IMR-90 (cell line): ENCODE measurements at regions not wholly inside any gene's neighbourhood (a gene's known extent, or its start where the extent isn't known, plus 50 kb on each side); places are given as distances from the start of the nearest gene placed in this dataset.

Experiments used
- MAZ ChIP-seq: IDR thresholded peaks from 2 replicates; pipeline ENCODE4 v1.6.1; 2012; ENCODE audit warnings: low read depth, mild to moderate bottlenecking, low read length, improper control_type of control experiment, moderate library complexity, borderline replicate concordance
- MXI1 ChIP-seq: IDR thresholded peaks from 2 replicates; pipeline ENCODE4 v1.6.1; 2012; ENCODE audit warnings: low read depth, mild to moderate bottlenecking, low read length, moderate library complexity, borderline replicate concordance
- POLR2A ChIP-seq: IDR thresholded peaks from 2 replicates; pipeline ENCODE4 v1.6.1; 2012; ENCODE audit warnings: mild to moderate bottlenecking, low read depth, low read length
- RAD21 ChIP-seq: IDR thresholded peaks from 2 replicates; pipeline ENCODE4 v1.6.1; 2012; ENCODE audit warnings: low read length, improper control_type of control experiment
- RFX5 ChIP-seq: IDR thresholded peaks from 2 replicates; pipeline ENCODE4 v1.8.0; 2012; ENCODE audit warnings: low read depth, mild to moderate bottlenecking, low read length, moderate library complexity
- SMC3 ChIP-seq: fragments of 150-350 bp; IDR thresholded peaks from 2 replicates; pipeline ENCODE4 v1.6.1; 2016; ENCODE audit warnings: low read depth, mild to moderate bottlenecking, antibody characterized with exemption, low read length, moderate library complexity
- TF ChIP-seq, protein P1 (sequence below): conservative IDR thresholded peaks from 2 replicates; pipeline ENCODE4 v1.5.1; 2012; ENCODE audit warnings: mild to moderate bottlenecking, low read depth, low read length, improper control_type of control experiment
- TF ChIP-seq, protein P2 (sequence below): fragments of 150-350 bp; IDR thresholded peaks from 2 replicates; pipeline ENCODE4 v1.6.1; 2017; ENCODE audit warnings: mild to moderate bottlenecking, antibody characterized with exemption, low read length, low read depth

DNA sequence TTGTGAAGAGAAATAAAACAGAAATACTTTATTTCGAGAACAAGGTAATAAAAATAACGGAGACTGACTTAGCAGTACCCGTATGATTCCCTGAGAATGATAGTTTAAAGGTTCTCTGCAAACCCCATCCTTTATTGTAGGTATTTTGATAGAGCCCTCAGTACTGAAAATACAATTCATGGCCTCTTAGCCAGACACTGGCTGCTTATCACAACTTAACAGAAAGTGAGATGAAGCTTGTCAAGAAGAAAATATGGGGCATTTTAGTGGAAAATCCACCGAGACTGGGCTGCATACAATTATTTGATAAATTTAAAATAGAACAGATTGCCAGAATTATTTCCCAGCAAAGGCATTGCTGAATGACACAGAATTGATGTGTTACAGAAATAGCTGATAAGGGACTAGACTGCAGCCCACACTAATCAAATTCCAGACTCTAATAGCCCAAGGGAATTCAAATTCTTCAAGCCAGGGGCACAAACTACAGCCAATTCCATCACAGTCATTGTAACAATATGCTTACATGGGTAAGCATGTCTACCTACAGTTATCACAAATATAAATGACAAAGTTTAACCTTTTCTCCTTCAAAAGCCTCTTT is 521.9 kb downstream of the PLOD2 start:
- TF ChIP-seq, protein P1, sequence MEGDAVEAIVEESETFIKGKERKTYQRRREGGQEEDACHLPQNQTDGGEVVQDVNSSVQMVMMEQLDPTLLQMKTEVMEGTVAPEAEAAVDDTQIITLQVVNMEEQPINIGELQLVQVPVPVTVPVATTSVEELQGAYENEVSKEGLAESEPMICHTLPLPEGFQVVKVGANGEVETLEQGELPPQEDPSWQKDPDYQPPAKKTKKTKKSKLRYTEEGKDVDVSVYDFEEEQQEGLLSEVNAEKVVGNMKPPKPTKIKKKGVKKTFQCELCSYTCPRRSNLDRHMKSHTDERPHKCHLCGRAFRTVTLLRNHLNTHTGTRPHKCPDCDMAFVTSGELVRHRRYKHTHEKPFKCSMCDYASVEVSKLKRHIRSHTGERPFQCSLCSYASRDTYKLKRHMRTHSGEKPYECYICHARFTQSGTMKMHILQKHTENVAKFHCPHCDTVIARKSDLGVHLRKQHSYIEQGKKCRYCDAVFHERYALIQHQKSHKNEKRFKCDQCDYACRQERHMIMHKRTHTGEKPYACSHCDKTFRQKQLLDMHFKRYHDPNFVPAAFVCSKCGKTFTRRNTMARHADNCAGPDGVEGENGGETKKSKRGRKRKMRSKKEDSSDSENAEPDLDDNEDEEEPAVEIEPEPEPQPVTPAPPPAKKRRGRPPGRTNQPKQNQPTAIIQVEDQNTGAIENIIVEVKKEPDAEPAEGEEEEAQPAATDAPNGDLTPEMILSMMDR: no peak
- TF ChIP-seq POLR2A (no peak), RFX5 (no peak), RAD21 (no peak), MXI1 (no peak), SMC3 (no peak), MAZ (no peak)
- TF ChIP-seq, protein P2, sequence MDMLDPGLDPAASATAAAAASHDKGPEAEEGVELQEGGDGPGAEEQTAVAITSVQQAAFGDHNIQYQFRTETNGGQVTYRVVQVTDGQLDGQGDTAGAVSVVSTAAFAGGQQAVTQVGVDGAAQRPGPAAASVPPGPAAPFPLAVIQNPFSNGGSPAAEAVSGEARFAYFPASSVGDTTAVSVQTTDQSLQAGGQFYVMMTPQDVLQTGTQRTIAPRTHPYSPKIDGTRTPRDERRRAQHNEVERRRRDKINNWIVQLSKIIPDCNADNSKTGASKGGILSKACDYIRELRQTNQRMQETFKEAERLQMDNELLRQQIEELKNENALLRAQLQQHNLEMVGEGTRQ: no peak
